ENCODE measurements at regions not wholly inside any gene's neighbourhood (a gene's known extent, or its start where the extent isn't known, plus 50 kb on each side); places are given as distances from the start of the nearest gene placed in this dataset.

DNA sequence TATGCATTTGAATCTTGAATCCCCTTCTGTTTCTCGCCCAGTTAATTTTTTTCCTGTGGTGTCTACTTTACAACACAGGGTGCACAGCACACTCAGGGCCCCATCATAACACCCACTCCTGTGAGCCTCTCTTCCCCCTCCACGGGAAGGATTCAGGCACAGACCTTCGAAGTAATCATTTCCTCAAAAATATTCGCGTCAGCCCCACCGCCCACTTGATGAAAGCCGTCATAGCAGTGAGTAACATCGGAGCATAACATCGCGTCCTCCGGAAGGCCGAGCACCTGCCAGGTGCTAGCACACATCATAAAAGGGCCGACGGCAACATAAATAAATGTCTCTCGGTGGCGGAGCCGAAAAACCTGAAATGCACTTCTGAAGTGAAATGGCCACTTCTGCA is 201.7 kb upstream of the ADARB2 start:
- TF ChIP-seq, protein P1, sequence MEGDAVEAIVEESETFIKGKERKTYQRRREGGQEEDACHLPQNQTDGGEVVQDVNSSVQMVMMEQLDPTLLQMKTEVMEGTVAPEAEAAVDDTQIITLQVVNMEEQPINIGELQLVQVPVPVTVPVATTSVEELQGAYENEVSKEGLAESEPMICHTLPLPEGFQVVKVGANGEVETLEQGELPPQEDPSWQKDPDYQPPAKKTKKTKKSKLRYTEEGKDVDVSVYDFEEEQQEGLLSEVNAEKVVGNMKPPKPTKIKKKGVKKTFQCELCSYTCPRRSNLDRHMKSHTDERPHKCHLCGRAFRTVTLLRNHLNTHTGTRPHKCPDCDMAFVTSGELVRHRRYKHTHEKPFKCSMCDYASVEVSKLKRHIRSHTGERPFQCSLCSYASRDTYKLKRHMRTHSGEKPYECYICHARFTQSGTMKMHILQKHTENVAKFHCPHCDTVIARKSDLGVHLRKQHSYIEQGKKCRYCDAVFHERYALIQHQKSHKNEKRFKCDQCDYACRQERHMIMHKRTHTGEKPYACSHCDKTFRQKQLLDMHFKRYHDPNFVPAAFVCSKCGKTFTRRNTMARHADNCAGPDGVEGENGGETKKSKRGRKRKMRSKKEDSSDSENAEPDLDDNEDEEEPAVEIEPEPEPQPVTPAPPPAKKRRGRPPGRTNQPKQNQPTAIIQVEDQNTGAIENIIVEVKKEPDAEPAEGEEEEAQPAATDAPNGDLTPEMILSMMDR (IDR thresholded peaks at IDR 0.05) = no peak

DNA sequence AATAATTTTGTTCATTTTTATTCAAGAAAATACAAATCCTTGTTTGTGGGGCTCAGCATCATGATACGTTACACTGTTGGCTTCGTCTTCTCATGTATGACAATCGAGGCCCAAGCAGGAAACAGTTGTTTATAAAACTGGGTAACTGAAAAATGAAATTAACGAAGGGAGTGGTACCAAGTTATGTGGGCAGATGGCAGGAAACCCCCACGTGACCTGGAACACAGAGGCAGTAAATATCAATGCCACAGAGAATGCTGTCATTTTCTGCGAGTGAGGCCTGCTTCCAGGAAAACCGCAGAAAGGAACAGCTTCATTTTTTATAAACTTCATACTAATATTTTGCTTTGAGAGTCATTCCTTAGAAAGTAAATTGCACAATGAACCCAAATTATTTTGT is 201.0 kb upstream of the ADARB2 start:
- H3K4me1 Mint-ChIP-seq (ENCODE audit: low read depth) = no peaks in the 10 kb centered on the region
- H3K9me3 Mint-ChIP-seq = peaks cover 54% of the 10 kb centered on the region
- peaks cover 2% of the 10 kb centered on the region; the same call in 1 of the 2 replicates for H3K36me3 Mint-ChIP-seq (ENCODE audit: low read depth)
- TF ChIP-seq, protein P1 (IDR thresholded peaks at IDR 0.05) = no peak
- H3K27me3 Mint-ChIP-seq (ENCODE audit: insufficient read depth) = no peaks in the 10 kb centered on the region
- DNase-seq = no peak
- H3K27ac Mint-ChIP-seq = no peak overlapping the region
- H3K4me3 Mint-ChIP-seq = no peak overlapping the region

More for the DNA sequence above, 201.7 kb upstream of the ADARB2 start:
- DNase-seq = no peak
- no peaks in the 10 kb centered on the region for H3K27me3 Mint-ChIP-seq (ENCODE audit: insufficient read depth)
- H3K4me3 Mint-ChIP-seq = no peak overlapping the region
- peaks cover 56% of the 10 kb centered on the region for H3K9me3 Mint-ChIP-seq
- no peak overlapping the region for H3K27ac Mint-ChIP-seq
- H3K4me1 Mint-ChIP-seq (ENCODE audit: low read depth) = no peaks in the 10 kb centered on the region
- H3K36me3 Mint-ChIP-seq (ENCODE audit: low read depth) = peaks cover 6% of the 10 kb centered on the region; the same call in 1 of the 2 replicates

DNA sequence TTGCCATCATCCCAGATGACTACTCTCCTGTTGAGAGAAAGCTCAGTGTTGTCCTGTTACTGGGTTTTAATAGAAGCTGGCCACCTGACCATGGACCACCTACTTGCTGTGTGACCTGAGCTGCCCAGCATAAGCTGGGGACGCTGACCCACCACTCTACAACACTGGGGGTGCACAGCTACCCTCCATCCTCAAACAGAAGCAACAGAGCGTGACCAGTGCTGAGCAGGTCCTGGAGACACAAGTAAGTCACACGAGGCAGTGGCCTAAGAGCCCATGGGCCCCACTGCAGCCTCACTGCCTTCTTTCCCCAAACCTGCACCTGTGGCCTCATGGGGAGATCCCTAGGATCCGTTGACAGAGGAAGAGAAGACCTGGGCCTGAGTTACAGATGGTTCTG is 198.6 kb upstream of the ADARB2 start:
- no peaks in the 10 kb centered on the region for H3K36me3 Mint-ChIP-seq (ENCODE audit: low read depth)
- H3K27ac Mint-ChIP-seq = no peak overlapping the region
- no peaks in the 10 kb centered on the region for H3K27me3 Mint-ChIP-seq (ENCODE audit: insufficient read depth)
- no peaks in the 10 kb centered on the region for H3K4me1 Mint-ChIP-seq (ENCODE audit: low read depth)
- TF ChIP-seq, protein P1 (IDR thresholded peaks at IDR 0.05) = no peak
- no peak for DNase-seq
- H3K4me3 Mint-ChIP-seq = no peak overlapping the region
- H3K9me3 Mint-ChIP-seq = peaks cover 47% of the 10 kb centered on the region

DNA sequence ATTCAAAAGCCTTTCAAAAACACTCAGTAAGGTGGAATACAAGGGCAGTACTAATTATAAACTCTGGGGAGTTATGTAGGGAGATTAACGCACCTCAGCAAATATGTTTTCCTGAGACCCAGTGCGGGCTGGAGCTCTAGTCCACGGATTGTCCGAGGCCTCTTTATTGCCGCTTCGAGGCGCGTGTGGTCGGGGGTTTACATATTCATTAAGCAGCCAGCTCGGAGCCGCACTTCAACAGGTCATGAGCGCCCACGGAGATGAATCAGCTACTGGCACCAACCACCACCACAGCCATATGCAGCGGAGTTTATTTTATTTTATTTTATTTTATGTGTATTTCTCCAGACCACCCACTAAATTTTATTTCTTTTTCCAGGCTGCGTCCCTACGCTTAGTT is 195.9 kb upstream of the ADARB2 start:
- no peaks in the 10 kb centered on the region for H3K4me1 Mint-ChIP-seq (ENCODE audit: low read depth)
- H3K27me3 Mint-ChIP-seq (ENCODE audit: insufficient read depth) = no peaks in the 10 kb centered on the region
- TF ChIP-seq, protein P1 (IDR thresholded peaks at IDR 0.05) = no peak
- H3K4me3 Mint-ChIP-seq = no peak overlapping the region
- no peaks in the 10 kb centered on the region for H3K36me3 Mint-ChIP-seq (ENCODE audit: low read depth)
- H3K27ac Mint-ChIP-seq = no peak overlapping the region
- H3K9me3 Mint-ChIP-seq = peaks cover 42% of the 10 kb centered on the region
- DNase-seq = no peak

DNA sequence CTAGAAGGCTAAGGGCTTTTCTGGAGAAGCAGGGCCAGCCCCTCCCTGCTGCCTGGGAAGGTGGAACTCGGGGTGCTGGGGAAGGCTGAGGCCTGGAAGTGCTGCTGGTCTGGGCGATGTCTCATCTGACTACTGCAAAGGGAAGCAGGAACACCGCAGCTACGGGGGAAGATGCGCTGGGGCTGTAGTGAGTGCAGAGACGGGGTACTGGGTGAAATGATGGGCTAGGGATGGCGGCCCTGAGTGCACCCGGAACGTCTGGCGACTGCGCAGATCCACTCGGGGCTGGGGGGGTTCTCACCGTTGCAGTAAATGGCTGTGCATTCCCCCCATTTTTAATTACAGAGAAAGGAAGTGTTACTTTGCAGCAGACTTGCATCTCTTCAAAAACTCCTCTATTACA is 195.4 kb upstream of the ADARB2 start:
- TF ChIP-seq, protein P1 (IDR thresholded peaks at IDR 0.05) = no peak
- Mint-ChIP-seq H3K4me1 (ENCODE audit: low read depth) (no peaks in the 10 kb centered on the region), H3K36me3 (ENCODE audit: low read depth) (no peaks in the 10 kb centered on the region), H3K27me3 (ENCODE audit: insufficient read depth) (no peaks in the 10 kb centered on the region), H3K4me3 (no peak overlapping the region), H3K27ac (no peak overlapping the region), H3K9me3 (peaks cover 47% of the 10 kb centered on the region)
- no peak for DNase-seq

DNA sequence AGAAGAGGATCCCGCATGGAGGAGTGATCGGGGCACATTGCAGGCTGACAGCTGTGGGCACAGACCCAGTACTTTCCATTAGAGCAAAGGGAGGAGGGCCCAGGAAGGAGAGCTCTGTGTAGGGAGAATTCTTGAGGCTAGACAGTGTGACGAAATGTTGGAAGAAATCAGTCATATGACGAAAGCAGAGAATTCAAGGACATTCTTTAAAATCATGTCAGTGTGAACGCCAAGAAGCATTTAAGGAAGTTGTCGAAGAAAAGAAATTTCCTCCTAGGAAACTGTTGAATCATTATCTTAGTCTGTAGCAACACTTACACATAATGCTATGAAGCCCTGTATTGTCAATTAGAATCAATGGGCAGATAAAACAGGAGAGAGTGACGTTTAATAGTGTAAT is 191.3 kb upstream of the ADARB2 start:
- TF ChIP-seq, protein P1 (IDR thresholded peaks at IDR 0.05) = no peak
- DNase-seq = no peak
- Mint-ChIP-seq H3K27ac (no peak overlapping the region), H3K27me3 (ENCODE audit: insufficient read depth) (no peaks in the 10 kb centered on the region), H3K4me3 (no peak overlapping the region), H3K9me3 (peaks cover 38% of the 10 kb centered on the region), H3K4me1 (ENCODE audit: low read depth) (no peaks in the 10 kb centered on the region), H3K36me3 (ENCODE audit: low read depth) (no peaks in the 10 kb centered on the region)

All from HFFc6 (cell line).